Skeletal muscle satellite cell (primary cell): ENCODE measurements at regions not wholly inside any gene's neighbourhood (a gene's known extent, or its start where the extent isn't known, plus 50 kb on each side); places are given as distances from the start of the nearest gene placed in this dataset.

Experiments used
- H3K27me3 ChIP-seq: 2 replicates; pipeline ENCODE4 v1.7.0; 2013; ENCODE audit warnings: low read length; ENCODE audit not compliant: control insufficient read depth, insufficient read depth
- H3K36me3 ChIP-seq: 2 replicates; pipeline ENCODE4 v1.7.0; 2013; ENCODE audit warnings: mild to moderate bottlenecking, control low read depth, low read length; ENCODE audit not compliant: insufficient read depth
- H3K4me1 ChIP-seq: 2 replicates; pipeline ENCODE4 v1.7.0; 2013; ENCODE audit warnings: low read length; ENCODE audit not compliant: control insufficient read depth, insufficient read depth
- H3K4me2 ChIP-seq: 2 replicates; pipeline ENCODE4 v1.7.0; 2013; ENCODE audit warnings: mild to moderate bottlenecking, low read length
- H3K4me3 ChIP-seq: 2 replicates; pipeline ENCODE4 v1.7.0; 2013; ENCODE audit warnings: low read length
- H3K9ac ChIP-seq: 2 replicates; pipeline ENCODE4 v1.7.0; 2013; ENCODE audit warnings: mild to moderate bottlenecking, low read depth, low read length, moderate library complexity
- H3K9me3 ChIP-seq: replicated peaks from 2 replicates; pipeline ENCODE4 v1.7.0; 2013; ENCODE audit warnings: mild to moderate bottlenecking, control low read depth, low read length

DNA sequence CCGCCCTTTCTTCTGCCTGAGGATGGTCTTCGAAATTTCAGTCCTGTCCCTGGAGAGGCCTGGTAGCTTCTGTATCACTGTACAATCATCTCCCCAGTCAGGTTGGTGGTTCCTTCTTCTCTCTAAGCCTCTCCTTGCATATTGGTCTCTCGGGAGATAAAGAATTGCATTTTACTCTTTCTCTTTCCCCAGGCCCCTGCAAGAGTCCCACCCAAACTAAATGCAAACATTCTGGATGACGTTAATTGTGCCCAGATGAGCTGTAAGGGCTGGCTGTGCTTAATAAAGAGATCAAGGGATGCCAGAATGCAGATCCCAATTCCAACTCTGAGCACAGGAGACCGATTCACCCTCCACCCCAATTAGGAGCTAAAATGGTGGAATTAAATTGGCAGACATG lies 835.4 kb upstream of the TMEM132C start:
- H3K9me3 ChIP-seq, result no peaks in the 10 kb centered on the region
- no peaks in the 10 kb centered on the region for H3K36me3 ChIP-seq
- no peak overlapping the region for H3K9ac ChIP-seq
- no peak overlapping the region for H3K4me2 ChIP-seq
- H3K4me1 ChIP-seq, result no peaks in the 10 kb centered on the region
- H3K4me3 ChIP-seq, result no peak overlapping the region
- H3K27me3 ChIP-seq, result peaks cover 9% of the 10 kb centered on the region

DNA sequence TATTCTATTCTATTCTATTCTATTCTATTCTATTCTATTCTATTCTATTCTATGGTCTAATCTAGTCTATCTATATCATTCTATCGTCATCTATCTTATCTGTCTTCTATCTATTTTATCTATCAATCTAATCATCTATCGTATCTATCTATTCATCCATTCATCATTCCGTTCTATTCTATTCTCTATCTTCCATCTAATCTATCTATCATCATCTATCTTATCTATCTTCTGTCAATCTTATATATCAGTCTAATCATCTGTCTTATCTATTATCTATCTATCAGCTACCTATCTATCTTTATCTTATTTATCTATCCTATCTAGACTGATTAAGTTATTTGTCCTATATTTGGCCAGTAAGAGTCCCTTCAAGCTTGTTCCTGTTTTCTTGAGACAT lies 831.5 kb upstream of the TMEM132C start:
- H3K4me3 ChIP-seq, result no peak overlapping the region
- H3K4me1 ChIP-seq, result no peaks in the 10 kb centered on the region
- H3K27me3 ChIP-seq, result peaks cover 12% of the 10 kb centered on the region
- no peaks in the 10 kb centered on the region for H3K36me3 ChIP-seq
- H3K9ac ChIP-seq, result no peak overlapping the region
- no peak overlapping the region for H3K4me2 ChIP-seq
- no peaks in the 10 kb centered on the region for H3K9me3 ChIP-seq

DNA sequence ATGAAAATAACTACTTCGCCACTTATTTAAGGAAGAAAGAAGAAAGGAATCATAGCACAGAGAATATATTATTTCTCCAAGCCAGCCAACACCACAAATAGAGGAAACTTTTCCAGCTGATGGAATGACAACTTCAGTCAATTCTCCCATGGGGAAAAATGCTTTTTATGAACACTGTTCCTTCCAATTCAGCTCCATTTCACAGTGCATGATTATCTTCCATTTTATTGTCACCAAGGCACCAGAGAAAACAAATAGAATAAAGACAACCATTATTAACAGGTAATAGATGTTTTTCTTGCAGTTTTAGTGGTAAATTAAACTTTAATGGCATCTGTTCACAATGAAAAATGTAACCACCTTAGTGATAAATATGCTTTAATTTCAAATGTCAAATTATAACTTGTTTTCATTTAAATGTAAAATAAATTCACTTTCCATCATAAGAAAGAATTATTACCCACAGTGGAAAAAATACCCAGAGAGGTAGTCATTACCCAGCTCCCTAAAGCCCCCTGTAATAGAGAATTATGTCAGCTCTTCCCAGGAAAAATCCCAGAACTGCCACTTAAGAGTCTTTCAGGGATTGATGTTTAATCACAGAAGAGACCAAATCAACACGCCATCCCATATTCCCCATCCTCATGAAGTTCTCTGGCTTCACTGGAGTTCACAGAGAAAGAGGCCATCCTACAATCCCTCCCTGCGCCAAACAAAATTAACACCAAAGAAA lies 828.3 kb upstream of the TMEM132C start:
- H3K9ac ChIP-seq, result no peak overlapping the region
- no peak overlapping the region for H3K4me2 ChIP-seq
- no peak overlapping the region for H3K4me3 ChIP-seq
- H3K9me3 ChIP-seq, result no peaks in the 10 kb centered on the region
- H3K36me3 ChIP-seq, result no peaks in the 10 kb centered on the region
- H3K4me1 ChIP-seq, result peaks cover 4% of the 10 kb centered on the region
- peaks cover 4% of the 10 kb centered on the region for H3K27me3 ChIP-seq

DNA sequence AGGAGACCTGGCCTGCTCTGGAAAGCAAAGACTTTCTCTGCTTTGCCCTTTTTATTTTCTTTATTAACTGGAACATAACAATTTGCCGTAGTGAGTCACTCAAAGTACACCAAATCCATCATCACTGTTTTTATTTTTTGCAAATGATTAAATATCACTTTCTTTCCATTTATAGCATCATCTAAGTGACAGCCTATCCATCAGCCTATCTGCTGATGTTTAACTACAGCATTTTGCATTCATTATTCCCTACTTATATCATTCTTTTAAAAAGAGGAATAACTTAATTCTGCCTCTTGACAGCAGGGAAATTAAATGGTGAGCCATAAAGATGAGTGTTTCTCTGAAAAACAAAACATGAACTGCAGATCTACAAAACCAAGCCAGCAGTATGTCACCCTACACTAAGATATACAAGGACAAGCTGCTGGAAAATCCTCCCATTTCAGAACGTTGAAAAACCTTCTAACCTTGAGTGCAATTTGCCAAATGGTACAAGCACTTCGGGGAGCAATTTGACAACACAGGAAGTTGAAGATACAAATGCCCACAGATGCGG lies 821.3 kb upstream of the TMEM132C start:
- H3K9me3 ChIP-seq, result no peaks in the 10 kb centered on the region

DNA sequence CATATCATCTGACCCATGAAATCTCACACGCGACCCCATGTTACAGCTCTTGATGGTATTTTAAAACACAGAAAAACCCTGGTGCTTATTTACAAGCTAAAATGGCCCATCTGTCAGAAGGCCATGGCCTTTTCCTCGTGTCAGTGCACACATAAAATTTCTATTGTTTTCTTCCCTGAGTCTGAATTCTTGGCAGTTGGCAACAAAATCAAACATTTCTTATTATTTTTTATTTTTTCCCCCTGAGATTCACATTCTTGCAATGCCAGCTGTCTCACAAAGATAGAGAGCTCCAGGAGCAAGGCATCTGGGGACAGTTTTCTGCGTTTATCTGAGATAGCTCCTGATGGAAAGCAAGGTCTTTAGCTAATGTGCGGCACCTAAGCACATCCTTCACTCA lies 818.1 kb upstream of the TMEM132C start:
- Histone ChIP-seq H3K9me3 (no peaks in the 10 kb centered on the region), H3K4me3 (no peak overlapping the region), H3K36me3 (no peaks in the 10 kb centered on the region), H3K9ac (no peak overlapping the region), H3K4me1 (peaks cover 18% of the 10 kb centered on the region), H3K4me2 (no peak overlapping the region), H3K27me3 (peaks cover 7% of the 10 kb centered on the region)

More for the DNA sequence above, 821.3 kb upstream of the TMEM132C start:
- Histone ChIP-seq H3K9ac (no peak overlapping the region), H3K4me2 (peak overlapping the region; percentile 18), H3K4me1 (peaks cover 22% of the 10 kb centered on the region), H3K36me3 (no peaks in the 10 kb centered on the region), H3K27me3 (peaks cover 2% of the 10 kb centered on the region), H3K4me3 (no peak overlapping the region)

DNA sequence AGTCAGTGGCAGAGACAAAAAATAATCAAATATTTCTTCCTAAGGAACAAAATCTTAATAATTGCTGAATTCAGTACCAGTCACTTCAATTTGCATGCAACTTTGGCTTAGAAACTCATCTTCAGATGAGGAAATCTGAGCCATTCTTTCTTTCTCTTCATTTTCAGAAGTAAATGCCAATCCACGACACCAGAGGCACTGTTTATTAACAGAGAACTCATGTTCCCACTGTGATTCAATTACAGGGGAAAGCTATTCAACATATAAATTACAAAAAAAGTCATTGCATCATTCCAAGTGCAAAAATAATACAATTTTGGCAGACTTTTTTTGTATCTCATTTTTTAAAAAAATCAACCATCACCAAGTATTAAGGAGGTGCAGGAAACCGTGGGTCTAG lies 816.1 kb upstream of the TMEM132C start:
- H3K4me2 ChIP-seq, result no peak overlapping the region
- peaks cover 12% of the 10 kb centered on the region for H3K4me1 ChIP-seq
- no peak overlapping the region for H3K4me3 ChIP-seq
- no peaks in the 10 kb centered on the region for H3K9me3 ChIP-seq
- H3K27me3 ChIP-seq, result peaks cover 21% of the 10 kb centered on the region
- no peak overlapping the region for H3K9ac ChIP-seq
- H3K36me3 ChIP-seq, result no peaks in the 10 kb centered on the region

DNA sequence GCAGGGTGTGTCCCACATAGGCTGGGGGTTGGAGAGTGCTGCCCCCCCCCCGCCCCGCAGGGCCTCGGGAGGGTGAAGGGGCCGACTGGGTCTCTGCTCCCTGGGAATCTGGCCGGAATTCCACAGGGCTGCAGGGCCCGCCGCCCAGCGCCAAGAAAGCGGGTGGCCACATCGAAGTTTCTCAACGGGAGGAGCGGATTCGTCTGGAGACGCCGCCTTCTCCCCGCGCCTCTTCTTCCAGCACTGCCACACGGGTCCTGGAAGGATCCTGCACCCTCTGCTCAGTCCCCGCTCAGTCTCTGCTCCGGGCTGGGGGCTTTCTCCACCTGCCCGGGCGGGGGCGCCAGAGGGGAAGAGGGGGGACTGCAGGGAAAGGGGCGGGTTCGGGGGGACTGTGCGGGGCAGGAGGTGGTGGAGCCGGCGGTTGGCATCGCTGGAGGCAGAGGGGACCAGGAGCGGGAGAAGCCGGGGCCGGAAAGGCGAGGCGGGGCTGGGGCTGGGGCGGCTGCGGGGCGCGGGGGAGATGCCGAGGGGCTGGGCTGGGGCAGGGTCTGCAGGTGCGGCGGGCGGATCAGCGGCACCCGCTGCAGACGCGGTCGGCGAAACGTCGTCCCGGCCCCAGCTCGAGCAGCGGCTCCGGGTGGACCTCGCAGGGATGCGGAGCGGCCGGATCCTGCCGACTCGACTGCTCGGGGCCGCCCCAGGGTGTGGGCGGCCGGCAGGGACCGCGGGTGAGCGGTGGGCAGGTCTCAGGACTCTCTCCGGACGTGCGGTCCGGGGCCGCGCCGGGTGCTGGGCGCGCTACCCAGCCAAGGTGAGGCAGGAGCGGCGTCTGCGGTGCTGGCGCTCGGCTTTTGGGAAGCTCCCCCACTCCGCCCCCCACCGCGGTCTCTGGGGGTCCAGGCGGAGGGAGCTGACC lies 811.4 kb upstream of the TMEM132C start:
- H3K4me1 ChIP-seq, result peaks cover 5% of the 10 kb centered on the region
- H3K36me3 ChIP-seq, result no peaks in the 10 kb centered on the region
- H3K27me3 ChIP-seq, result peaks cover 29% of the 10 kb centered on the region
- peak overlapping the region; percentile 53 for H3K4me3 ChIP-seq
- no peak overlapping the region for H3K9ac ChIP-seq
- H3K9me3 ChIP-seq, result no peaks in the 10 kb centered on the region
- peak overlapping the region; percentile 66 for H3K4me2 ChIP-seq

DNA sequence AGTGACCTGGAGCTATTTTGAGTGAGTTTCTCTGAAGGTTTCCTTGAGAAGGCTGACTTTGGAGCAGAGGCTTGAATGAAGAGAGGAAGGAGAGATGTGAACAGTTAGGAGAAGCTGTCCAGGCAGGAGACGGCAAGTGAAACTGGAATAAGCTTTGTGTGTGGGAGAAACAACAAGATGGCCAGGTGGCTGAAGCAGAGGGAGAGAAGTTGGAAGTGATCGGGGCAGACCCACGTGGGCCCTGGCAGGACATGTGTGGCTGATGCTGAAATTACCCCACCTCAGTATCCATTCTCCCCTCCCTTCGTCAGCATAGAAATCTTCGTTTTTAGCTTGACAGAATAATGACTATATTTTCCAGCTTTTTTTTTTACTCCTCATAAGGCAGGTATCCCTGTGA lies 809.2 kb upstream of the TMEM132C start:
- H3K9me3 ChIP-seq, result no peaks in the 10 kb centered on the region
- no peak overlapping the region for H3K4me2 ChIP-seq
- peaks cover 5% of the 10 kb centered on the region for H3K4me1 ChIP-seq
- H3K27me3 ChIP-seq, result peaks cover 29% of the 10 kb centered on the region
- no peak overlapping the region for H3K4me3 ChIP-seq
- H3K36me3 ChIP-seq, result no peaks in the 10 kb centered on the region
- no peak overlapping the region for H3K9ac ChIP-seq

DNA sequence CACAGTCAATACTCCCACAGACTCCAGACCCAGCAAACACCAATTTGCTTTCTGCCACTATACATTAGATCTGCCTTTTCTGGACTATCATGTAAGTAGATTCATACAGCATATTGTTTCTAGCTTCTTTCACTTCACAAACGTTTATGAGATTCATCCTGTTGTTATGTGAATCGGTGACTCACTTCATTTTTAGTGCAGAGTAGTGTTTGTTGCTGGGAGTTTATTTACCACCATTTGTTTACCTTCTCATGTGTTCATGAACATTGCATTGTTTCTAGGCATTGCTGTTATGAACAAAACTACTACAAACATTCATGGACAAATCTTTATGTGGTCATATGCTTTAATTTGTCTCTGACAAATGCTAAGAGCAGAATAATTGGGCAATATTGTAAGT lies 807.8 kb upstream of the TMEM132C start:
- Histone ChIP-seq H3K4me1 (peaks cover 5% of the 10 kb centered on the region), H3K36me3 (no peaks in the 10 kb centered on the region), H3K4me3 (no peak overlapping the region), H3K27me3 (peaks cover 28% of the 10 kb centered on the region), H3K9ac (no peak overlapping the region), H3K4me2 (no peak overlapping the region), H3K9me3 (no peaks in the 10 kb centered on the region)

DNA sequence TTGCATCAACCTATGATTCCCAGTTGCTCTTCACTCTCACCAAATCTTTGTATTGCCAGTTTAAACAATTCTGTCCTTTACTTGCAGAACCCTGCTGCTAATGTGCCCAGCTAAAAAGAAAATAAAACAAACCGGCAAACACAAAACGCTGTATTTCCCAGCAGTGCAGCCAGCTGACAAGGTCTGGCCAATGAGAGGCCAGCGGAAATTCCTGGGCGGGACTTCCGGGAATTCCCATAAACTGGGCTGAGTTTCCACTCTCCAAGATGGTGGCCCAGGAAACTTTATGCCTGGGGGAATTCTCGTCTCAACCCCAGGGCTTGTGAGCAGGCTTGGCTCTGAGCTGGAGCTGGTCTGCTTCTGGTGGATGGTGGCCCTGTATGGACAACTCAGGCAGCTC lies 807.3 kb upstream of the TMEM132C start:
- no peak overlapping the region for H3K4me3 ChIP-seq
- H3K4me2 ChIP-seq, result no peak overlapping the region
- H3K9ac ChIP-seq, result no peak overlapping the region
- H3K4me1 ChIP-seq, result peaks cover 5% of the 10 kb centered on the region
- no peaks in the 10 kb centered on the region for H3K9me3 ChIP-seq
- no peaks in the 10 kb centered on the region for H3K36me3 ChIP-seq
- peaks cover 24% of the 10 kb centered on the region for H3K27me3 ChIP-seq

DNA sequence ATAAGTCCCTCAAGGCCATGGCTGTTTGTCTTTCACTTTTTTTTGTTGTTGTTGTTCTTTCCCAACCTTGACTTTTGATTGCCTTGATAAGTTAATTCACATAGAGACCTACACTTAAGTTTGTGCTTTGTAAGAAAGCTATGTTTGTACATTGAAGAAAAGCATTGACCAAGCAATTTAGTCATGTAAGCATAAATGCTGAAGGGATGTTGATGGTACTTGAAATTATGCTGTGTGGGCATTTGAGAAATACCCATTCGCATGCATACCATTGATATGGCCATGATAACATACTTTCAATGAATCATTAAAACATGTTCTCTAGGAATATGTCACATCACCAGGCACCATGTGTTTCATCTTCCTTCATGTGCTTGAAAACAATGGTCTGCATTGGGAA lies 803.7 kb upstream of the TMEM132C start:
- H3K36me3 ChIP-seq, result no peaks in the 10 kb centered on the region
- peaks cover 7% of the 10 kb centered on the region for H3K27me3 ChIP-seq

More for the DNA sequence above, 803.7 kb upstream of the TMEM132C start:
- no peaks in the 10 kb centered on the region for H3K4me1 ChIP-seq
- H3K9me3 ChIP-seq, result no peaks in the 10 kb centered on the region
- no peak overlapping the region for H3K4me3 ChIP-seq
- H3K4me2 ChIP-seq, result no peak overlapping the region
- H3K9ac ChIP-seq, result no peak overlapping the region
